Breast epithelium (tissue), 3 donors: ENCODE measurements at regions not wholly inside any gene's neighbourhood (a gene's known extent, or its start where the extent isn't known, plus 50 kb on each side); places are given as distances from the start of the nearest gene placed in this dataset.

ENCODE experiments used
- POLR2A ChIP-seq: fragments of 450-650 bp; IDR thresholded peaks from one replicate; pipeline ENCODE4 v1.6.1; 2016; ENCODE audit warnings: antibody characterized with exemption, mild to moderate bottlenecking, moderate library complexity
- POLR2AphosphoS5 ChIP-seq, 3 donors: sonication (generic); formaldehyde crosslinking; IDR thresholded peaks; one replicate each; pipeline ENCODE4 v1.6.1; 2017; ENCODE audit warnings: antibody characterized with exemption in 3 of 3
- TF ChIP-seq, protein P1 (sequence below), 3 donors: fragments of 450-650 bp; IDR thresholded peaks; one replicate each; pipeline ENCODE4 v1.5.1; 2016 to 2017; ENCODE audit warnings: antibody characterized with exemption in 3 of 3, mild to moderate bottlenecking in 3 of 3, moderate library complexity in 3 of 3

DNA sequence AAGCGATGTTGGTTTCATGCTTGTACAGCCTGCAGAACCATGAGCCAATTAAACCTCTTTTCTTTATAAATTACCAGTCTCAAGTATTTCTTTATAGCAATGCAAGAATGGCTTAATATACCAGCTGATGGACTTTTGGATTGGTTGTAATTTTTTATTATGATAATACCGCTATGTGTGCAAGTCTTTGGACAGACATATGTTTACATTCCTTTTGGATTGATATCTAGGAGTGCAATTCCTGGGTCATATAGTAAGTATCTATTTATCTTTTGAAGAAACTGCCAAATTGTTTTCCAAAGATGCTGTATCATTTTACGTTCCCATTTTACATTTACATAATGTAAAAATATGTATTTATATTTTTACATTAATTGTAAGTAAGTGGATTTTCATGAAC is 81.2 kb upstream of the PIP4K2A start:
- TF ChIP-seq, protein P1, sequence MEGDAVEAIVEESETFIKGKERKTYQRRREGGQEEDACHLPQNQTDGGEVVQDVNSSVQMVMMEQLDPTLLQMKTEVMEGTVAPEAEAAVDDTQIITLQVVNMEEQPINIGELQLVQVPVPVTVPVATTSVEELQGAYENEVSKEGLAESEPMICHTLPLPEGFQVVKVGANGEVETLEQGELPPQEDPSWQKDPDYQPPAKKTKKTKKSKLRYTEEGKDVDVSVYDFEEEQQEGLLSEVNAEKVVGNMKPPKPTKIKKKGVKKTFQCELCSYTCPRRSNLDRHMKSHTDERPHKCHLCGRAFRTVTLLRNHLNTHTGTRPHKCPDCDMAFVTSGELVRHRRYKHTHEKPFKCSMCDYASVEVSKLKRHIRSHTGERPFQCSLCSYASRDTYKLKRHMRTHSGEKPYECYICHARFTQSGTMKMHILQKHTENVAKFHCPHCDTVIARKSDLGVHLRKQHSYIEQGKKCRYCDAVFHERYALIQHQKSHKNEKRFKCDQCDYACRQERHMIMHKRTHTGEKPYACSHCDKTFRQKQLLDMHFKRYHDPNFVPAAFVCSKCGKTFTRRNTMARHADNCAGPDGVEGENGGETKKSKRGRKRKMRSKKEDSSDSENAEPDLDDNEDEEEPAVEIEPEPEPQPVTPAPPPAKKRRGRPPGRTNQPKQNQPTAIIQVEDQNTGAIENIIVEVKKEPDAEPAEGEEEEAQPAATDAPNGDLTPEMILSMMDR (IDR thresholded peaks at IDR 0.05), result no peak
- TF ChIP-seq POLR2A (no peak), POLR2AphosphoS5 (IDR thresholded peaks at IDR 0.05) (no peak)
